ENCODE measurements at regions not wholly inside any gene's neighbourhood (a gene's known extent, or its start where the extent isn't known, plus 50 kb on each side); places are given as distances from the start of the nearest gene placed in this dataset.

GRCh38 chr1:183734543-183735036 lies 70.3 kb upstream of the RGL1 start:
- ATAC-seq (peak; percentile 62 to 93 (median 82)), DNase-seq (peak in 1 of 2 donors; percentile 66)
- Histone ChIP-seq H3K9me3 (no peaks in the 10 kb centered on the region), H3K4me3 (no peak overlapping the region), H3K36me3 (no peaks in the 10 kb centered on the region), H3K27me3 (no peaks in the 10 kb centered on the region), H3K4me1 (peaks cover 8 to 83% (median 45%) of the 10 kb centered on the region in 9 donors), H3K27ac (peak overlapping the region in 8 of 10 donors; percentile 4 to 65 (median 48))
- no peak for TF ChIP-seq CTCF (IDR thresholded peaks at IDR 0.05)
- intact Hi-C loops (cut with DNase I): loop anchor here in 3 of 10 donors (10.0 kb wide), 3 partner anchors 50 to 60 kb away; no protein-coding TSS in a partner anchor
- 28 to 31% methylated on average over 5 of the region's 5 CpGs for WGBS, 2 donors

GRCh38 chr1:183733715-183734114 lies 71.2 kb upstream of the RGL1 start:
- peaks cover 5 to 74% (median 36%) of the 10 kb centered on the region in 9 donors for H3K4me1 ChIP-seq
- no peak for ATAC-seq
- H3K36me3 ChIP-seq: no peaks in the 10 kb centered on the region
- H3K4me3 ChIP-seq: no peak overlapping the region
- DNase-seq: no peak
- 77 to 81% methylated on average over 2 of the region's 2 CpGs for WGBS, 2 donors
- no peaks in the 10 kb centered on the region for H3K27me3 ChIP-seq
- intact Hi-C loops (cut with DNase I): loop anchor here in 3 of 10 donors (10.0 kb wide), 3 partner anchors 51 to 61 kb away; no protein-coding TSS in a partner anchor
- peak overlapping the region in 5 of 10 donors; percentile 41 to 65 (median 56) for H3K27ac ChIP-seq
- H3K9me3 ChIP-seq: no peaks in the 10 kb centered on the region
- TF ChIP-seq CTCF (IDR thresholded peaks at IDR 0.05): no peak

GRCh38 chr1:183732236-183732880 lies 72.6 kb upstream of the RGL1 start:
- WGBS, 2 donors: 73 to 76% methylated on average over 6 of the region's 6 CpGs
- DNase-seq (no peak), ATAC-seq (no peak)
- intact Hi-C loops (cut with DNase I): loop anchor here in 3 of 10 donors (10.0 kb wide), 3 partner anchors 52 to 62 kb away; no protein-coding TSS in a partner anchor
- peak overlapping the region in 1 of 10 donors; percentile 65 for H3K27ac ChIP-seq
- no peaks in the 10 kb centered on the region for H3K27me3 ChIP-seq
- no peak for TF ChIP-seq CTCF (IDR thresholded peaks at IDR 0.05)
- H3K9me3 ChIP-seq: no peaks in the 10 kb centered on the region
- peaks cover 5 to 71% (median 36%) of the 10 kb centered on the region in 9 donors for H3K4me1 ChIP-seq
- H3K36me3 ChIP-seq: no peaks in the 10 kb centered on the region
- H3K4me3 ChIP-seq: no peak overlapping the region

GRCh38 chr1:183730886-183731573 lies 73.9 kb upstream of the RGL1 start:
- ATAC-seq (no peak), DNase-seq (no peak)
- 91 to 92% methylated on average over 2 of the region's 2 CpGs for WGBS, 2 donors
- Histone ChIP-seq H3K27me3 (no peaks in the 10 kb centered on the region), H3K27ac (no peak overlapping the region), H3K9me3 (no peaks in the 10 kb centered on the region), H3K36me3 (no peaks in the 10 kb centered on the region), H3K4me3 (no peak overlapping the region), H3K4me1 (peaks cover 5 to 59% (median 26%) of the 10 kb centered on the region in 9 donors)
- intact Hi-C loops (cut with DNase I): loop anchor here in 3 of 10 donors (10.0 kb wide), 3 partner anchors 54 to 64 kb away; no protein-coding TSS in a partner anchor
- no peak for TF ChIP-seq CTCF (IDR thresholded peaks at IDR 0.05)

Measured in heart right ventricle (tissue), 16 donors.